CD4-positive, alpha-beta T cell treated with Interleukin-17A for 4 hours (primary cell): ENCODE measurements at regions not wholly inside any gene's neighbourhood (a gene's known extent, or its start where the extent isn't known, plus 50 kb on each side); places are given as distances from the start of the nearest gene placed in this dataset.
"Not testable (repeated sequence)": the region's sequence is repeated elsewhere in the genome, so short reads cannot be mapped to it uniquely, and the experiment has no call there.

Source experiments
- DNase-seq: peaks from one replicate; pipeline ENCODE4 v3.0.0-alpha.2; 2020; ENCODE audit warnings: mixed read lengths

GRCh38 chr19:28396287-28396831, 816.6 kb downstream of the UQCRFS1 start:
- DNase-seq: no peak

GRCh38 chr19:28394725-28395124, 818.2 kb downstream of the UQCRFS1 start:
- no peak for DNase-seq

- no peak for DNase-seq
Measured at GRCh38 chr19:28393574-28394336, 819.2 kb downstream of the UQCRFS1 start.

GRCh38 chr19:28388988-28389387, 824.0 kb downstream of the UQCRFS1 start:
- no peak for DNase-seq

GRCh38 chr19:28387507-28387906, 825.4 kb downstream of the UQCRFS1 start:
- no peak for DNase-seq

GRCh38 chr19:28386470-28386869, 826.5 kb downstream of the UQCRFS1 start:
- DNase-seq: no peak

GRCh38 chr19:28386066-28386465, 826.9 kb downstream of the UQCRFS1 start:
- DNase-seq: no peak

GRCh38 chr19:28377077-28377476, 835.9 kb downstream of the UQCRFS1 start:
- no peak for DNase-seq

- no peak for DNase-seq
Measured at GRCh38 chr19:28374971-28375370, 838.0 kb downstream of the UQCRFS1 start.

- DNase-seq: no peak
Measured at GRCh38 chr19:28372576-28373247, 840.2 kb downstream of the UQCRFS1 start.

- DNase-seq: no peak
Measured at GRCh38 chr19:28367146-28367545, 845.8 kb downstream of the UQCRFS1 start.

- no peak for DNase-seq
Measured at GRCh38 chr19:28363254-28363653, 849.7 kb downstream of the UQCRFS1 start.

GRCh38 chr19:28359431-28360414, 853.2 kb downstream of the UQCRFS1 start:
- DNase-seq: no peak

- DNase-seq: no peak
Measured at GRCh38 chr19:28358633-28359032, 854.3 kb downstream of the UQCRFS1 start.

- no peak for DNase-seq
Measured at GRCh38 chr19:28351761-28352160, 861.2 kb downstream of the UQCRFS1 start.

- not testable (repeated sequence) for DNase-seq
Measured at GRCh38 chr19:28351321-28351720, 861.6 kb downstream of the UQCRFS1 start.

GRCh38 chr19:28350673-28351072, 862.3 kb downstream of the UQCRFS1 start:
- DNase-seq: no peak

- DNase-seq: no peak
Measured at GRCh38 chr19:28350037-28350436, 862.9 kb downstream of the UQCRFS1 start.

- DNase-seq: no peak
Measured at GRCh38 chr19:28349604-28350003, 863.3 kb downstream of the UQCRFS1 start.

- DNase-seq: no peak
Measured at GRCh38 chr19:28345811-28346210, 867.1 kb downstream of the UQCRFS1 start.

GRCh38 chr19:28341810-28342350, 871.1 kb downstream of the UQCRFS1 start:
- DNase-seq: no peak

- DNase-seq: no peak
Measured at GRCh38 chr19:28334419-28334818, 878.5 kb downstream of the UQCRFS1 start.

GRCh38 chr19:28333909-28334308, 879.0 kb downstream of the UQCRFS1 start:
- DNase-seq: no peak
